Testis (tissue), 2 donors: ENCODE measurements at regions not wholly inside any gene's neighbourhood (a gene's known extent, or its start where the extent isn't known, plus 50 kb on each side); places are given as distances from the start of the nearest gene placed in this dataset.

Experiments
- CTCF ChIP-seq, 3 experiments: fragments of 450-650 bp in 2 of 3; fragments of 200-600 bp in 1 of 3; sonication (generic) in 1 of 3; IDR thresholded peaks; one replicate each; pipeline ENCODE4 v1.5.1; 2016 to 2019; ENCODE audit warnings: antibody characterized with exemption in 3 of 3, mild to moderate bottlenecking in 2 of 3, moderate library complexity in 1 of 3
- POLR2A ChIP-seq: fragments of 450-650 bp; IDR thresholded peaks from one replicate; pipeline ENCODE4 v1.6.1; 2017; ENCODE audit warnings: antibody characterized with exemption, mild to moderate bottlenecking, moderate library complexity

GRCh38 chr20:11717562-11717961, 200.1 kb upstream of the BTBD3 start:
- TF ChIP-seq CTCF (IDR thresholded peaks at IDR 0.05) (no peak), POLR2A (no peak)
